Stimulated activated CD4-positive, alpha-beta T cell treated with anti-CD3 and anti-CD28 coated beads, TNF-alpha, amount 100 ng/mL, for 1 hour (primary cell): ENCODE measurements at regions not wholly inside any gene's neighbourhood (a gene's known extent, or its start where the extent isn't known, plus 50 kb on each side); places are given as distances from the start of the nearest gene placed in this dataset.

Experiments used
- DNase-seq, 3 donors: peaks; one replicate each; pipeline ENCODE4 v3.0.0-alpha.2; 2020; ENCODE audit warnings: low read depth in 3 of 3, low spot score in 1 of 3

DNA sequence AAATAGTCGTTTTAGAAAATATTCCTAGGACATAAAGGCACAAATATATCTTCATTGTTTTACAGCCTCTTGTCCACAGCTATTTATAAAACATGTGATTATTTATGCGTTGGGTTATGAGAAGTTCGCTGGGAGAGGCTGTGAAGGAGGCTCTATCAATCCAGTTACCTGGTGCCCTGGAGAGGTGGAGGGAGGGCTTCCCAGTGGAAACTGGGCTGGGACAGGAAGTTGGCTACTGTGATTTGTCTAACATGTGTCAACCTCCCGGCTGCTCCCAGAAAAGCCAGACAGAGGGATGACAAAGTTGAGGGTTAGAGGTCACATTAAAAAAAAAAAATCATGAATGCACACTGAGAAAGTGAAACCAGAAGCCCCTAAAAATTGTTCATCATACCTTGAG, 346.5 kb downstream of the ZNF536 start:
- DNase-seq: no peak

DNA sequence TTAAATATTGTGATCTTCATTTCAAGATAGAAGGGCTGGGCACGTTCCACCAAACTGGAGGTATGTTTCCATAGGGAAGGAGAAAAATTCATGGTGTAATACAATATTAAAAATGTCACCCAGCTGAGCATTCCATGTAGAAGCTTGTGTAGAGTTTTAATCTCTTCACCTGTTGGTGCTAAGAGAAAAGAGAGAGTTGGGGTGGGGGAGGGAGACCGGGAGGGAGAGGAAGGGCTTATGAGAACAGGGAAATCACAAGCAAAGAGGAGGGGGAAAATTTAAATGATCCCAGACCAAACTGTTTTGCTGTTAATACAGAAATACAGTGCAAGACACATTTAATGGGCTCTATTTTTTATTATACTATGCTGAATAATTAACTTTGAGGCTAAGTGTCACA, 345.8 kb downstream of the ZNF536 start:
- no peak for DNase-seq

DNA sequence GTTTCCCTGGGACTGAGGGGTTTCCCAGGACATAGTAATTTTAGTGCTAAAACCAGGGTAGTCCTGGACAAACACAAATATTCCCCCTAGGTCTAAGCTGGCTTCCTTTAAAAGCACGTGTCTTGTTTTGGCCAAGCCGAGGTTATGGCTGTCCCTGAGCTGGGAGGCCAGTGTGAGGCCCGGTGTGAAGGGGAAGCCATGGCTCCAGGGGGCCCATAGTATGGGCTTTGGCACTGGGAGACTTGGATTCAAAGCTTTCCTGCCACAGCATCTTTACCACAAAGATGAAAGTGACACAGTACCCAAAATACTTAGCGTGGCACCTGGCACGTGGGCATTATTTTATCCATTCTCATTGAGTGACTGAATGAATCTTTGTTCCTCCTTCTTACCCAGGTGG, 345.2 kb downstream of the ZNF536 start:
- DNase-seq: no peak

GRCh38 chr19:30712431-30713337, 340.5 kb downstream of the ZNF536 start:
- no peak for DNase-seq

GRCh38 chr19:30711826-30712225, 339.6 kb downstream of the ZNF536 start:
- no peak for DNase-seq

DNA sequence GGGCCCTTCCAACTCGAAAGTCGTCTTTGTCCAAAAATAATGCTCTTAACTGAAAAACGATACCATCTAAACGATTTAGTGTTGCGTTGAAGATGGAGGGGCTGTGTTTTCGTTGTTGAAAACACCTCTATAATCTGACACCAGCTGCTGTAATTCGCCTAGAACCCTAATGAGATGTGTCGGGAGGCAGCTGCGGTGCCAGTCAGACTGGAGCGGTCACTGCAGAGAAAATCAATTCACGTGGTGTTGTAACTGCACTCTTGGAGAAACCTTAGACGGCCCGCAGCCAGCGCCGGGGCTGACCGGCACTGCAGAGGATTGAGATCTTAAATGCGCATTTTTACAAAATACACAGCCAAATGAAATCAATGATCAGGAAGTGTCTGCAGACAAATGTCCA, 339.1 kb downstream of the ZNF536 start:
- no peak for DNase-seq

- no peak for DNase-seq
Measured at GRCh38 chr19:30710721-30711120, 338.5 kb downstream of the ZNF536 start.

- DNase-seq: no peak
Measured at GRCh38 chr19:30708416-30709178, 336.4 kb downstream of the ZNF536 start.

DNA sequence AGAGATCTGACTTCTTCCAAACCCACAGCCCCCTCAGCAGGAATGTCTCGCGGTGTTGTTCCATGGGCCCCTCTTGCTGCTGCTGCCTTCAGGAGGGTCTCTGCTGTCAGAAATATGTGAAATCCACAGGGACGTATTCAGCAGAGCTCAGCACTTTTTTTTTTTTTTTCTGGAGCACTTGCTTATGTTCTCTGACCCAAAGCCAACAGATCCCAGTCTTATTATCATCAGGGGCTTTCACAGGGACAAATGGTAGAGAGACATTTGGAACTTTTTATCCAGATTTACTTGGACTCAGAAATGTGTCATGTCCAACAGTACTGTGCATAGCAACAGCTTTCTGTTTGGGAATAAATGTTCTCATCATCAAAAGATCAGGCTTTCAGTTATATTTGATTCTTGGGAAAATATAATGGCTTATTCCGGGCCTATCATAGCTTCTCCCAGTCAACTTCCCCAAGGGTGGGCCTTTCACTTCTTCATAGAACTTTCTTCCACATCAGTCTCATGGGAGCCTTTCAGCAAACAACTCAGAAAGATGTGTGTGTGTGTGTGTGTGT, 332.7 kb downstream of the ZNF536 start:
- no peak for DNase-seq

DNA sequence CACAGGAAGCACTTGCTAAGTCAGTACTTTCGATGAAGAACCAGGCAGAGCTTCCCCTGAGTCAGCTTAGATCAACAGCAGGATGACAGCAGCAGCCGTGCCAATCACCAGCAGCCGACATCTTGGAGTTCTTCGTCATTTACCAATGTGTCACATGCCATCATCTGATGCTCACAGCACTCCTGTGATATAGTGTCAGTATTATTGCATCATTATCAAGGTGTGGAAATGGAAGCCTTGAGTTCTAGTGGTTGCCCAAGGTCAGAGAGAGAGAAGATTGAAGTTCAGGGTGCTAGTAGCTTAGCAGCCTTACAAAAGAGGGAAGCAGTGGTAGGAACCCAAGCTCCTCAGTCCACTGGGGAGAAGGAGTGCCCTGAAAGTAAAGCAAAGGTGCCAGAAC, 331.5 kb downstream of the ZNF536 start:
- DNase-seq: no peak

DNA sequence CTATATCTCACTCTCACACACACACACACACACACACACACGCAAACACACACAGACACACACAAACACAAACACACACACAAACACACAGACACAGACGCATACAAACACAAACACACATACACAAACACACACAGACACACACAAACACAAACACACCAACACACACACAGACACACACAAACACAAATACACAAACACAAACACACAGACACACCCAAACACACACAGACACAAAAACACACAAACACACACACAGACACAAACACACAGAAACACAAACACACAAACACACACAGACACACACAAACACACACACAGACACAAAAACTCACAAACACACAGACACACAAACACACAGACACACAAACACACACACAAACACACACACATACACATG, 329.0 kb downstream of the ZNF536 start:
- DNase-seq: no peak

- no peak for DNase-seq
Measured at GRCh38 chr19:30699871-30700280, 327.7 kb downstream of the ZNF536 start.

DNA sequence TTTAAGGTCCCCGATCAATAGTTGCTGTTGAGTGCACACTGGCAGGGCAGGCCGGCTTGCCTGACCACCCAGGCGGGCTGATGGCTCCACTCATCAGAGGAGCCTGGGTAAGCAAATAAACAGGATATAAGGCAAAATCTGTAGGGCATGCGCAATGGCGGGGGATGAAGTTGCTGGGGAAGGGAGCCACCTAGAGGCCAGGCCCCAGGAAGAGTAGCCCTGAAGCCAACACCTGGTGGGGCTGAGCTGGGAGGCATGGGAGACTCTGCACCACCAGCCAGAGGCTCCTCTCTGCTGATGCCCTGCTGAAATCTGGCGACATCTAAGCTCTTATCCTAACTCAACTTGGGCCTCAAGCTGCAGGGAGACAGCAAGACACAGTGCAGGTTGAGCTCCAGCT, 324.3 kb downstream of the ZNF536 start:
- DNase-seq: no peak

GRCh38 chr19:30695171-30695875, 323.1 kb downstream of the ZNF536 start:
- DNase-seq: no peak

DNA sequence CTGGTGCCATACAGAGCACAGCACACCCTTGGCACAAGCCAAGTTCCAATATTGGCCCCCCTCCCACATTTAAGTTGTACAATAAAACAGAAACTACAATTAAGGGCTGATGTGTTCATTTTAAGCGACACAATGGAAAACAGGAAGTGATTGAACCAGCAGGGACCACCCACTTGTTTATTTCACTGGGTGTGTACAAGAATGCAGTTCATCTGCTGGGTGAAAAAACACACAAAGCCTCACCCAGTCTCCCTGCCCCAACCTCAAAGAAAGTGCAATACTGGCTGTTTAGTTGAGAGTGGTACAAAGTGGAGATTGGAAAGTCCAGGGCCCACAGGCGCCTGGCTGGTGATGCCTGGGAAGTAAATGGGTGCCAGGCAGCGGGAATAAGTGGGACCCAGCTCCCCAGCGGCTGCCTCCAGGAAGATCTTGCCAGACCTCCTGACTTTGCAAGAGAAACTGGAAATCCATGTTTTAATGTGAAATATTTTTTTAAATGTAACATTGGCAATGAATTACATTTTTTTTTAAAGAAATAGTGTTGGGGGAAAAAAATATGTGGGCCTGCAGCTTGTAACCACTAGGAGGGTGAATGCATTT, 322.1 kb downstream of the ZNF536 start:
- no peak for DNase-seq

- DNase-seq: no peak
Measured at GRCh38 chr19:30692879-30693503, 320.8 kb downstream of the ZNF536 start.

- DNase-seq: no peak
Measured at GRCh38 chr19:30692181-30692811, 320.1 kb downstream of the ZNF536 start.

- no peak for DNase-seq
Measured at GRCh38 chr19:30691819-30692166, 319.6 kb downstream of the ZNF536 start.

- DNase-seq: no peak
Measured at GRCh38 chr19:30690935-30691818, 319.0 kb downstream of the ZNF536 start.
